Fibroblast of peridontal ligament (primary cell): ENCODE measurements at regions not wholly inside any gene's neighbourhood (a gene's known extent, or its start where the extent isn't known, plus 50 kb on each side); places are given as distances from the start of the nearest gene placed in this dataset.

ENCODE experiments used
- DNase-seq: peaks from one replicate; pipeline ENCODE4 v3.0.0-alpha.2; 2010; ENCODE audit errors: extremely low read depth

DNA sequence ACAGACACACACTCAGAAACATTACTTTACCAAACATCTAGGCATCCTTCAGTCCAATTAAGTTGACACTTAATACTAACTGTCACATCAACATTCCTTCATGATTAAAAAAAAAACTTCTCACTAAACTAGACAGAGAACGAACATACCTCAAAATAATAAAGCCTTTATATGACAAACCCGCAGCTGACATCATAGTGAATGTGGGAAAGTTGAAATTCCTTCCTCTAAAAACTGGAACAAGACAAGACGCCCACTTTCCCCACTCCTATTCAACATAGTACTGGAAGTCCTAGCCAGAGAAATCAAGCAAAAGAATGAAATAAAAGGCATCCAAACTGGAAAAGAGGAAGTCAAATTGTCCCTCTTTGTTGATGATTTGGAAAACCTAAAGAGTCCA lies 96.9 kb upstream of the PPP1R9A start:
- DNase-seq = no peak

DNA sequence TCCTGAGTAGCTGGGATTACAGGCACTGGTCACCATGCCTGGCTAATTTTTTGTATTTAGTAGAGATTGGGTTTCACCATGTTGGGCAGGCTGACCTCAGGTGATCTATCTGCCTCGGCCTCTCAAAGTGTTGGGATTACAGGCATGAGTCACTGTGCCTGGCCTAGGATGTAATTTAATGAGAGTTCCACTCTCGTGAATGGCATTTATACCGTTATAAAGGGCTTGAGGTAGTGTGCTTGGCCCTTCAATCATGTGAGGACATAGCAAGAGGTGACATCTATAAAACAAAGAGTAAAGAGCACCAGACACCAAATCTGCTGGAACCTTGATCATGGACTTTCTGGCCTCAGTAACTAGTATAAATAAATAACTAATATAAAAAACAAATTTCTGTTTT lies 93.5 kb upstream of the PPP1R9A start:
- DNase-seq = no peak

DNA sequence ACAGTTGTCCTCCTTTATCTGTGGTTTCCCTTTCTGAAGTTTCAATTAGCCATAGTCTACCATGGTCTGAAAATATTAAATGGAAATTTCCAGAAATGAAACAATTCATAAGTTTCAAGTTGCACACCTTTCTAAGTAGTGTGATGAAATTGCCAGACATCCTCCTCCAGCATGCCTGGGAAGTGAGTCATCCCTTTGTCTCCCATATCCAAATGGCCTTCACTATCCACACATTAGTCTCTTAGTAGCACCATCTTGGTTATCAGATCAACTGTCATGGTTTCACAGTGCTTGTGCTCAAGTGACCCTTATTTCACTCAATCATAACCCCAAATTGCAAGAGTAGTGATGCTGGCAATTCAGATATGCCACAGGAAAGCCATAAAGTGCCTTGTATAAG lies 83.4 kb upstream of the PPP1R9A start:
- peak; percentile 1 for DNase-seq

- DNase-seq = no peak
Measured at GRCh38 chr7:94829987-94830386, 77.4 kb upstream of the PPP1R9A start.

DNA sequence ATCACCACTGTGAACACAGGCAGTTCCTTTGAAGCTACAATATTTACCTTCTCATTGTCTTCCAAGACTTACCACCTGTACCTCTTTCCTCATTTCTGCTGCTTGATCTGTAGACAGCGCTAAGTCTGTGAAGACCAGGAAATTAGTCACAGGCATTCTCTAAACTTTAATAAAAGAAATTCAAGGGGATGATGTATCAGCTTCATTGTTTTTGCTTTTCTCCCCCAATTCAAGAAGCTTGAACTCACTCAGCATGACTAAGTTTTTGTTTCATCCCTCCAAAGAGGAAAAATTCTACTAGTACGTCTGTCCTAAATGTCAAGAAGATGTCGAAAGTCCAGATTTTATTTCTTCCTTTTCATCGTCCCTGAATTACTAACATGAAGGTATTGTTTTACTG lies 75.3 kb upstream of the PPP1R9A start:
- no peak for DNase-seq

DNA sequence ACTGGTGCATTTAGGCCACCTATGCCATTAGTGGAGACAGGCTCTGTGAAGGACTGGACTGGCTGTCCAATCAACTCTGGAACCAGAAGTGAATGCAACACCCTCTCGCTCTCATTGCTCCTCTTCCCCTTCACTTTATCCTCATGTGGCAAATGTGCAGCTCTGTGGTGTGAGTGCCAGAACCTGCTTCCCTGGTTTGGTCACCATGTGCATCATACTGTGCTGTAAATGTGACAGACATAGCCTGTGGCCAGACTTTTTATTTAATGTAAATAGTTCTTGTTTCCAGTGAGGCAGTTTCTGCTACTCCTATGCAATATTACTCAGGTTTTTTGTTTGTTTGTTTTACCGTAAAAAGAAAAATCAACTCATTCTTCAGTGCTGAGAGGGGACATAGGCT lies 73.0 kb upstream of the PPP1R9A start:
- DNase-seq = no peak

- DNase-seq = no peak
Measured at GRCh38 chr7:94838717-94839116, 68.7 kb upstream of the PPP1R9A start.

- DNase-seq = no peak
Measured at GRCh38 chr7:94843553-94843952, 63.8 kb upstream of the PPP1R9A start.

- no peak for DNase-seq
Measured at GRCh38 chr7:94848531-94848930, 58.9 kb upstream of the PPP1R9A start.

DNA sequence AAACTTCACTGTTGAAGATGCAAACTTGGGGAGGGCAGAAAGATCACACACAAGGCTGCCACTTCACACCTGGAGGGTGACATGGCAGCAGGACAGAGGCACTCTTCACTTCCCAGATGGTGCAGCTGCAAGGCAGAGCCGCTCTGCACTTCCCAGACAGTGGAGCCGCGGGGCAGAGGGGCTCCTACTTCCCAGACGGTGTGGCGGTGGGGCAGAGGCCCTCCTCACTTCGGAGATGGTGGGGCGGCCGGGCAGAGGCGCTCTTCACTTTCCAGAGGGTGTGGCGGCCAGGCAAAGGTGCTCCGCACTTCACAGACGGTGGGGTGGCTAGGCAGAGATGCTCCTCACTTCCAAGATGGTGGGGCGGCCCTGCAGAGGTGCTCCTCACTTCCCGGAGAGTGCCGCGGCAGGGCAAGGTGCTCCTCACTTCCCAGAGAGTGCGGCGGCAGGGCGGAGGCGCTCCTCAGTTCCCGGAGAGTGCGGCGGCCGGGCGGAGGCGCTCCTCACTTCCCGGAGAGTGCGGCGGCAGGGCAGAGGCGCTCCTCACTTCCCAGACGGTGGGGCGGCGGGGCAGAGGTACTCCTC lies 58.3 kb upstream of the PPP1R9A start:
- DNase-seq = no peak

DNA sequence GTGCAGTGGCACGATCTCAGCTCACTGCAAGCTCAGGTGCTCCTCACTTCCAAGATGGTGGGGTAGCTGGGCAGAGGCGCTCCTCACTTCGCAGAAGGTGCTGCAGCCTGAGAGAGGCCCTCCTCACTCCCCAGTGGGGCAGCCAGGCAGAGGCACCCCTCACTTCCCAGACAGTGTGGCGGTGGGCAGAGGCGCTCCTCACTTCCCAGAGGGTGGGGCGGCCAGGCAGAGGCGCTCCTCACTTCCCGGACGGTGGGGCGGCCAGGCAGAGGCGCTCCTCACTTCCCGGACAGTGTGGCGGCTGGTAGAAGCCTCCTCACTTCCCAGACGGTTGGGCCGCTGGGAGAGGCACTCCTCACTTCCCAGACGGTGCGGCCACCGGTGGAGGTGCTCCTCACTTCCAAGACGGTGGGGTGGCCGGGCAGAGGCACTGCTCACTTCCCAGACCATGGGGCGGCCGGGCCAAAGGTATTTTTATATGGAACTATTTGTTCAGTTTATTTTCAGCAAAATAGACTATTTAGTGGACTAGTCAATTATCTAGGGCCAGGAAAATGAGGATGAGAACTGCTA lies 57.7 kb upstream of the PPP1R9A start:
- DNase-seq = no peak

- DNase-seq = no peak
Measured at GRCh38 chr7:94855589-94855988, 51.8 kb upstream of the PPP1R9A start.

GRCh38 chr7:94856643-94857042 lies 50.8 kb upstream of the PPP1R9A start:
- no peak for DNase-seq
